ENCODE measurements at regions not wholly inside any gene's neighbourhood (a gene's known extent, or its start where the extent isn't known, plus 50 kb on each side); places are given as distances from the start of the nearest gene placed in this dataset.

DNA sequence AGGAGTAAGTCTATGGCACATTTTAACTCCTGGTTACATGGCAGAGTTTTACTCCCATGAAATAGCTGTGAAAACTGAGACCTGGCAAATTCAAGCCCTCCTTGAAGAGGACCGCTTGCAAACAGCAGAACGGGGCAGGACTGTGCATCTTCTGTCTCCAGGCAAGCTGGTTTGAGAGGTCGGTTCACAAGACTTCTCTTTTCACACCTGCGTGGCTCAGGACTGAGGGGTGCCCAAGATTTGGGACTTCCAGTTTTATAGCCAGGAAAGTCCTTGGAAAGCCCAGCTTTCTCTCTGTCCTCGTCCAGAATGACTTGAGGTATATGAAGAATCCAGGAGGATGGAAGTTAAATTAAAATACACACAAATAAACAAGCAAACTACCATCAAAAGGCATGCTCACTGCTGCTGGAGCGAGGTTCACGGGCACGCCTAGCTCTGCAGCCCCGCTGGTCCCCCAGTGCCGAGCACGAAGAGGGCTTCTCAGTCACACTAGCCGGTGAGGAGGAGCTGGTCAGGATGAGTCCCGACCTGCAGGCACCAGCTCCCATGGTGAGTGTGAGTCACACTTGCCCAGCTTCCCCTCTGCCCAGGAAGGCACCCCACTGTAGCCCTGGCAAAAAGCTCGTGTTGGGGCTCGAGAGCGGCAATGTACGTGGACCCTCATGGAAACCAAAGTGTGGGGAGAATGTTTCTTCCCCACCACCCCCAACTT is 1382.4 kb downstream of the BRD1 start:
- TF ChIP-seq, protein P1, sequence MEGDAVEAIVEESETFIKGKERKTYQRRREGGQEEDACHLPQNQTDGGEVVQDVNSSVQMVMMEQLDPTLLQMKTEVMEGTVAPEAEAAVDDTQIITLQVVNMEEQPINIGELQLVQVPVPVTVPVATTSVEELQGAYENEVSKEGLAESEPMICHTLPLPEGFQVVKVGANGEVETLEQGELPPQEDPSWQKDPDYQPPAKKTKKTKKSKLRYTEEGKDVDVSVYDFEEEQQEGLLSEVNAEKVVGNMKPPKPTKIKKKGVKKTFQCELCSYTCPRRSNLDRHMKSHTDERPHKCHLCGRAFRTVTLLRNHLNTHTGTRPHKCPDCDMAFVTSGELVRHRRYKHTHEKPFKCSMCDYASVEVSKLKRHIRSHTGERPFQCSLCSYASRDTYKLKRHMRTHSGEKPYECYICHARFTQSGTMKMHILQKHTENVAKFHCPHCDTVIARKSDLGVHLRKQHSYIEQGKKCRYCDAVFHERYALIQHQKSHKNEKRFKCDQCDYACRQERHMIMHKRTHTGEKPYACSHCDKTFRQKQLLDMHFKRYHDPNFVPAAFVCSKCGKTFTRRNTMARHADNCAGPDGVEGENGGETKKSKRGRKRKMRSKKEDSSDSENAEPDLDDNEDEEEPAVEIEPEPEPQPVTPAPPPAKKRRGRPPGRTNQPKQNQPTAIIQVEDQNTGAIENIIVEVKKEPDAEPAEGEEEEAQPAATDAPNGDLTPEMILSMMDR (IDR thresholded peaks at IDR 0.05; ENCODE audit: low read depth, low read length, missing control alignments), result no peak
- no peak for DNase-seq (ENCODE audit: low read depth)
- H3K4me3 ChIP-seq (ENCODE audit: low read depth, low read length), result no peak overlapping the region
- in situ Hi-C loops (cut with HindIII; ENCODE audit: low sequenced_read_pairs), result no loop called here

DNA sequence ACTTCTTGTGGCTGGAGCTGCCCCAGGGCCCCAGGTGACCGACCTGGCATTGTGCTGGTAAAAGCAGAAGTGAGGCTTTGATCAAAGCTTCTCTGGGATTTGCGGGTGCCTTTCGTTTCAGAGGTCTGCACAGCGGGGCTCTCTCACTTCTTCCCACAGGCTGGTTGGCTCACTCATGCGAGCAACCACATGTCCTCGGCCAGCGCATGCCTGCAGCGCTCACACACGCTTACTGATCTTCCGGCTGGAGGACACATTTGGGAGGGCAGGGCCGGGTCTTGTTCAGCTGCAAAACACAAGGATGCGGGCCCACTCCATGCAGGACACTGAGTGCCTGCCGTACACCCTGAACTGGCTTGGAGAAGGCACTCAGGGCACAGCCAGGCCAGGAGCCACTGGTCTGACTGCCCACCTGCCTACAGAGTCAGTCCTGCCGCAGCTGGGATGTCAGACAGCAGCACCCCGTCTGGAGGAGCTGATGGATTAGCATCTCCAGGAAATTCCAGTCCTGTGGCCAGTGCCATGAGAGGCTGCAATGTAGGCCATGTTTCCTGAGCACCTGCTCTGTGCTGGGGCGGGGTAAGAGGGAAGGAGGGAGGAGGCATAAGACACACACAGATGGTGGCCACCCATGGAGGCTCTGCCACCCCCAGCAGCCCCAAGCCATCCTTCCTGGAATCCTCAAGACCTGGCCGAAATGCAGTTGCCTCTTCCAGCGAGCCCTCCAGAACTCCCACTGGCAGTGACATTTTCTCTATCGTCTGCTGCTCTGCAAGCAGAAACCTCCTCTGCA is 1383.2 kb downstream of the BRD1 start:
- DNase-seq (ENCODE audit: low read depth), result peak; percentile 55
- TF ChIP-seq, protein P1 (IDR thresholded peaks at IDR 0.05; ENCODE audit: low read depth, low read length, missing control alignments), result no peak
- H3K4me3 ChIP-seq (ENCODE audit: low read depth, low read length), result no peak overlapping the region
- in situ Hi-C loops (cut with HindIII; ENCODE audit: low sequenced_read_pairs), result no loop called here

DNA sequence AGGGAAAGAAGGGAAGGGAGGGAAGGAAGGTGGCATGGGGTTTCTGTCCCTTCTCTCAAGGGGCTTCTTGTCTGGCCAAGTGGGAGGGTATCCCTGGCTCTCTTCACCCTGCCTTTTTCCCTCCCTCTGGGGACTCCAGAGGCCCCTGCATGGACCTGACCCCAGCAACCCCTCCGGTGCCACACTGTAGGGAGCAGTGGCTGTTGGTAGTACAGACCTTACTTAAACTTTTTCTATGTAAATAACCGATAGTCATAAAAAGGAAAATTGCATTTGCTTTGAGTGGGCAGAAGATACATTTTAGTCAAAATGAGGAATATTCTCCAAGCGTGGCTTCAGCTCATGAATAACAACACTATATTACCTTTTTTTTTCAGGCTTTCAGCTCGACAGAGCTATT is 1384.0 kb downstream of the BRD1 start:
- DNase-seq (ENCODE audit: low read depth), result no peak
- TF ChIP-seq, protein P1 (IDR thresholded peaks at IDR 0.05; ENCODE audit: low read depth, low read length, missing control alignments), result no peak
- H3K4me3 ChIP-seq (ENCODE audit: low read depth, low read length), result no peak overlapping the region
- in situ Hi-C loops (cut with HindIII; ENCODE audit: low sequenced_read_pairs), result no loop called here

DNA sequence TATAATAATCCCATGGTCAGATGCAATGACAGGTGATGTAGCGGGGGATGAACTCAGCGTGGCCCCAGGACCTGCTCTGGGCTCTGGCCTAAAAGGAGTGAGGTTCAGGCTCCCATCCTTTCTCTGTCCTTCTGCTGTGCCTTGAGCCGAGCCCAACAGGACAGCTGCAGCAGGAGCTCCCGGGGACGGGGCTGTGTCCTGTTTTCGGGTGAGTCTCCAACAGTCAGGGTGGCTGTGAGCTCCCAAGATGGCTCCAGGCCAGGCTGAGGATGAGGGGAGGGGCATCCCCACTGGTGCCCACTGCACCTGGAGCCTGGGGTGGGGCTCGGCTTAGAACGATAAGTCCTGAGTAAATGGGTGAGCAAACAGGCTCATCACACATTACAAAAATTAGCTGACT is 1385.0 kb downstream of the BRD1 start:
- H3K4me3 ChIP-seq (ENCODE audit: low read depth, low read length), result no peak overlapping the region
- DNase-seq (ENCODE audit: low read depth), result no peak
- TF ChIP-seq, protein P1 (IDR thresholded peaks at IDR 0.05; ENCODE audit: low read depth, low read length, missing control alignments), result no peak
- in situ Hi-C loops (cut with HindIII; ENCODE audit: low sequenced_read_pairs), result no loop called here

DNA sequence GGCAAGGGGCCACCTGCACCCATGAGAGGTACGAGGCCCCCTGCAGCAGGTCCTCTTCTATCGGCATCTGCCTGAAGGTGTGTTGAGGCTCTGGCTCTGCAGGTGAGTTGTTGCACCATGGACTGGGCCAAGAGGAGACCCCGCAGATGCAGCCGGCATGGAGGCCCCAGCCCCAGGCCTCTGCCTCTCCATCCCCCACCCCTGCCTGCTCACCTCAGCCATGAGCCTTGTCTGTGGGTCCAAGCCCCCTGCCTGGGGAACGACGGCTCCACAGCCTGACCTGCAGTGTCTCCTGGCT is 1386.2 kb downstream of the BRD1 start:
- no peak overlapping the region for H3K4me3 ChIP-seq (ENCODE audit: low read depth, low read length)
- TF ChIP-seq, protein P1 (IDR thresholded peaks at IDR 0.05; ENCODE audit: low read depth, low read length, missing control alignments), result no peak
- DNase-seq (ENCODE audit: low read depth), result no peak
- in situ Hi-C loops (cut with HindIII; ENCODE audit: low sequenced_read_pairs), result no loop called here

DNA sequence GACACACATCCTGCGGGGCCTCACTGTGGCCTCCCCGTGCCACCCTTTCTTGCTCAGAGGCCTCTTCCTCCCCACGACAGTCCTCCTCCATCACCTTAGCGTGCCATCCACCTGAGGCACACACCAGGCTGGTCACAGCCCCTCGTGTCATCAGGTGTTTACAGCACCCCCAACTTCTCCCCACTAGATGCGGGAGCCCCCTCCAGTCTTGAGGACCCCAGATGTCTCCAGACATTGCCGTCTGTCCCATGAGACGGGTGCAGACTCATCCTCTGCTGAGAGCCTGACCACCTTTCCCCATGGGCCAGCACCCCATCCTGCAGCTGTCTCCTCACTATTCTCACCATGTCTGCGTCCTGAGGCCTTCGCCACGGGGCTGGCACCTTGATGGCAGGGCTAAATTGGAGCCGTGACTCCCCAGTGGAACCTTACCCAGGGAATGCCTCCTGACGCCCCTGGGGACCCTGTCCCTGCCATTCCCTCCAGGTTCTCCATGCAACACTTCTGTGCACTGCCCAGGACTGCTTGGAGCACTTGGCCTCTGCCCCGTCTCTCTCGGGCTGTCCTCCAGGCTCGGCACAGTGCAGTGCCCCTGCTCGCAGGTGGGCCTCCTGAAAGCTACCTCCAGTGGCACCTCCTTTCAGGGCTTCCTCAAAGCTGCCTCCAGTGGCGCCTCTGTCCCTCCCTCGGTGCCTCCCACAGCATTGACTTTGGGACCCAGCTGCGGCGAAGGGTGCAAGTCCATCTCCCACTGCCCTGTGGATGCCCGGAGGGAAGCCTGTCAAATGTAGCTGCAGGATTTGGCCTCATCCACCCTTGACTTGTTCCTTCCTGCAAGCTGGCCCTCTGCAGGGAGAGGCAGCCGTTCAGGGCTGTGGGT is 1386.8 kb downstream of the BRD1 start:
- TF ChIP-seq, protein P1 (IDR thresholded peaks at IDR 0.05; ENCODE audit: low read depth, low read length, missing control alignments), result no peak
- in situ Hi-C loops (cut with HindIII; ENCODE audit: low sequenced_read_pairs), result no loop called here
- no peak for DNase-seq (ENCODE audit: low read depth)
- H3K4me3 ChIP-seq (ENCODE audit: low read depth, low read length), result no peak overlapping the region
